LoVo (cell line): ENCODE measurements at regions not wholly inside any gene's neighbourhood (a gene's known extent, or its start where the extent isn't known, plus 50 kb on each side); places are given as distances from the start of the nearest gene placed in this dataset.

ENCODE experiments used
- DNase-seq: peaks from one replicate; pipeline ENCODE4 v3.0.0-alpha.2; 2016; ENCODE audit warnings: low spot score

GRCh38 chrX:98371994-98372393, 1488.3 kb downstream of the RPA4 start:
- no peak for DNase-seq

DNA sequence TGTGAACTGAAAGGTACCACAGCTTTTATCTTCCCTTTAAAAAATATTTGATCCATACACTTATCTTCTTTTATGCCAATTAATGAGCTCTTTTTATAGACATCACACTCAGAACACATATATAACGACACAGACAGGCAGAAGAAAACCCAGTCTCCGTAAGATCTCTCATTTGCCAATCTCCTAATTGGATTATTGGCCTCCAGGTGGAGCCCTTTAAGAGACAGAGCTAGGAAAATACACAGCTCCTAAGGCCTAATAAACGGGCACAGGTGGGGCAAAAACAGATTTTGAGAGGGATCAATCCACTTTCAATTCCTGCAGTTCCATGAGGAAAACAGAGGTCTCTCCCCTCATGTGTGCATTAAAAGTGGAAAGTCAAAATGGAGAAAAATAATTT, 1495.4 kb downstream of the RPA4 start:
- DNase-seq: no peak

DNA sequence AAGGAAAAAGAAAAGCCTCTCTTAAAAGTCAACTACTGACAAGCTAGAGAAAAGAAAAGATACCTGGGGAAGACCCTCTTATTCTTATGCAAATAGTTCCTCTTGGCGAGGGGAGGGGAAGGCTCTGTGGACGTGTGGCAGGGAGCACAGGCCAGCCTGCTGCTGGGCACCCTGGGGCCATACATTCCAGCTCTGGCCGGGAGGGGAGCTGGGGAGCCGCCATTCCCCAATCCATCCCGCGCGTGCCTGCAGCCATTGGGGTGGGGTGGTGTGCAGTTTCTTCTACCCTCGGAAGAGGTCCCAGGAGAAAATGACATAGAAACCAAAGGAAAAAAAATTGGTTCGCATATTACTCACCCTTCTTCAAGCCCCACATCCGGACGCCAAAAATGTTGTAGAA, 1496.4 kb downstream of the RPA4 start:
- DNase-seq: no peak

- DNase-seq: no peak
These were observed 1496.8 kb downstream of the RPA4 start for GRCh38 chrX:98380556-98380955.

GRCh38 chrX:98398542-98398941, 1514.8 kb downstream of the RPA4 start:
- no peak for DNase-seq

DNA sequence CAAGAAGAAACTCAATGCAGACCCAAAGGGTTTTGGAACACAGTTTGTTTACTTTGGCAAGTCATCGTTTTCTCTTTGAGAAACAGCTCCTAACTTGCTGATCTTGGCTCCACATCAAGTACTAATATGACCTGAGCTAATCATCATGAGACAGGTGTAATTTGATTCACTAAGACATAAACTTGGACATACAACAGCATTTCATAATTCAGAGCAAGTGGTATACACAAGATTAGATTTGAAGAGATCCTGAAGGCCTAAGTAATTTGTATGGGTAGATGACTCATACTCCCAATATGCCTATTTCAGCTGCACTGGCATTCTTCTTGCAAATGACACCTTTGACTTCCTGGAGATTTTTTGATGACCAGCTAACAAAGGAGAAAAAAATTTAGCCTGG, 1521.7 kb downstream of the RPA4 start:
- no peak for DNase-seq

GRCh38 chrX:98407584-98407983, 1523.9 kb downstream of the RPA4 start:
- no peak for DNase-seq

DNA sequence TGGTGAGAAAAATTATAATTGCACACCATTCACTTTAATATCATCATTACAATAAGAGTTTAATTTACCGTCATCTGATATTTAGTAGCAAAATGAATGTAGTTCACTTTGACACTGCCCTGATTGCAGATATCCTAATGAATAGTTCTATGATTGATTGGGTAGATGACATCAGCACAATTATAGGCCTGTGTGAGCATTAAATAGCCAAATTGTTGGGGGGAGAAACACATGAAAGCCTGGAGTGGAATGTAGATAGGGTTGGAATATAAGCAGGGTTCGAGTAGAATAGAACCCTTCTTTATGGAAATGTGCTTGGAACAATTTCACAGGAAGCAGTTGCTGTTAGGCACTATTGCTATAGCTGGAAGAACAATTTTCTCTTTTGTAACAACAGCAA, 1526.2 kb downstream of the RPA4 start:
- DNase-seq: no peak

DNA sequence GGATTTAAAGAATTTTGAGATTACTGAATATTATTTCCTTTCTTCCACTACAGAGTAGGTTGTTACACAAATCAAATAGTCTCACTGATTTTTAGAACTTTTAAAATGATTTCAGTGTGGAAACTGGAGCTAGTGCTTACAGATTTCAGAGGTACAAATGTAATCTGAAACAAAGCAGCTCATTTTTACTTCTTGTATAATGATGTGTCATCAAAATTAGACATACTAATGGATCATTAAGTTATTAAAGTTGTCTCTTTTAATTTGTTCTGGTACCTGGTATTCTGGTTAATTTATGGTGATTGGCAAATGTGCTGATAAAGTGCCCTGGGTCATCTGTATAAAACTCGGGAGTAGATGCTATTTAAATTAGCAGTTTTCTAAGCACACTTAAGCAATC, 1528.3 kb downstream of the RPA4 start:
- no peak for DNase-seq

GRCh38 chrX:98422536-98422935, 1538.8 kb downstream of the RPA4 start:
- no peak for DNase-seq

DNA sequence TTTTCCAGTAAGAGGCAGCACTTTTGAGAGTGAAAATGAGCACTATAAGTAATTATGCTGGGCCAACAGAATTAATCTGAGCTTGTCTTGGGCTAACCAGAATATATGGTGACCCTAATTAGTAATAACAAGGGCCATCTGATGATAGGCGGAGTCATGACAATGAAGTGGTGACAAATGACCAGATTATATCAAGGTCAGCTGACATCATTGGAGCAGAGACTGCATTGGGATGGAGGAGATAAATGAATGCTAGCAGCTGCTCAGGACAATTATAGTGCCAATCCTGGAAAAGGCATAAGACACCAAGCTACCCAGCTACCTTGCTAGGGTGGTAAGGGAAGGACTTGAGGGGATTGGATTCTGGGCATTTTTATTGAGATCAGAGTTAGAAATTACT, 1548.7 kb downstream of the RPA4 start:
- no peak for DNase-seq

DNA sequence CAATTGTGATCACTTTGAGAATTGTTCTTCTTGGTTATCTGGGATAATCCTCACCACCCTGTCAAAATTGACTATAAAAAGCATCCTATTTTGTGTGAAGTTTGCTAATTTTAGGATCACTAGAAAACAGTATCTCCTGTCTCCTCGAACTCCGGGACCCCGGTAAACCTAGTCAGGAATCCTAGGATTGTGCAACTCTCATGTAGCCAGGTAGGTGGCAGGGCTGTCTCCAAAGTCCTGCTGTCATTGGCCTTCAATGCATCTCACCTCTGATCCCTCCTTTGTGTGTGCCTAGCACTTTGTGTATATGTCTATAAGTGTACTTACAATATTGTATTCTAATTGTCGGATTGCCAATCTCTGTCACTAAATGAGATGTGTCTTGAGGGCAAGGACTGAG, 1564.8 kb downstream of the RPA4 start:
- no peak for DNase-seq

DNA sequence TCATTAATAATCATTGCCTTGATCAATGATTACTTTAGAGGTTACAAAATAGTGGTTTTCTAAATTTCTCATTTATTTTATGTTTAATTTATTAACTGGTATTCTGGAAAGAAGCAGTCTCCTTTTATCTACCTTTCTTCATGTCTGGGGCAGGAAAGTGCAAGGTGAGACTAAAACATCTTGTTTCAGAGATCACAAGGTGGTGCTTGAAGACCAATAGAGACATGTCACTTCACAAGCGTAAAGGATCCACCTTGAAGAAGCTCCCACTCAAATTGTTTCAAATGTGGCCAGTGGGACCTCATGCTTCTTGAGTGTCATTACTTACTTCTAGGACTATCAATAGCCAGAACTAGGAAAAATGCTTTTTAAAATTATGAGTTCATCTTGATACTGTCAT, 1568.7 kb downstream of the RPA4 start:
- DNase-seq: no peak

DNA sequence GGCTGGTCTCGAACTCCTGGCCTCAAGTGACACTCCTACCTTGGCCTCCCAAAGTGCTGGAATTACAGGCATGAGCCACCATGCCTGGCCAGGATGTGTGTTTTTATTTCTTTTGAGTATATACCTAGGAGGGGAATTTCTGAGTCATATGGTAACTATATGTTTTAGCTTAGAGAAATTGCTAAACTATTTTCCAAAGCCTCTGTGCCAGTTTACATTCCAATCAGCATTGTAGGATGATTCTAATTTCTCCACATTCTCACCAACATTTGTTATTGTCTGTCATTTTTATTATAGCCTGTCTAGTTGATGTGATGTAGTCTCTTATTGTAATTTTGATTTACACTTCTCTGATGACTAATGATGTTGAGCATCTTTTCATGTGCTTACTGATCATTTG, 1576.0 kb downstream of the RPA4 start:
- DNase-seq: no peak

GRCh38 chrX:98480606-98481005, 1596.9 kb downstream of the RPA4 start:
- no peak for DNase-seq

- DNase-seq: no peak
These were observed 1597.9 kb downstream of the RPA4 start for GRCh38 chrX:98481636-98482035.

DNA sequence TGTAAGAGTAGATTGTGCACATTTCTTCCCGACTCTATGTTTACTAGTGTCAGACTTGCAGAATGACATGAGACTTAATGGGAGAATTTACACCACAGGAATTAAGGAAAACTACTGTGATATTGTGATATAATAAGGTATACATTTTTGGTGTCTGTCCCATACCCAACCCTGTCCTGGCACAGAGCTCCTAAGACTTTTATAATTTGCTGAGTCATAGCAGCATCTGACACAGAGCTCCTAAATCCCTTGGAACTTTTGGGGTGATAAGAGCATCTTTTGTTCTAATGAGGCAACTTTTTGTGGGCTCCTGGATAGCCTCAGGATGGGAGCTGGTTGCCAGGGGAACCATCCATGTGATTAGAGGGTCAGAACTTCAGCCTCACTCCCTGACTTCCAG, 1607.0 kb downstream of the RPA4 start:
- DNase-seq: no peak

- DNase-seq: no peak
These were observed 1617.7 kb downstream of the RPA4 start for GRCh38 chrX:98501426-98501825.

DNA sequence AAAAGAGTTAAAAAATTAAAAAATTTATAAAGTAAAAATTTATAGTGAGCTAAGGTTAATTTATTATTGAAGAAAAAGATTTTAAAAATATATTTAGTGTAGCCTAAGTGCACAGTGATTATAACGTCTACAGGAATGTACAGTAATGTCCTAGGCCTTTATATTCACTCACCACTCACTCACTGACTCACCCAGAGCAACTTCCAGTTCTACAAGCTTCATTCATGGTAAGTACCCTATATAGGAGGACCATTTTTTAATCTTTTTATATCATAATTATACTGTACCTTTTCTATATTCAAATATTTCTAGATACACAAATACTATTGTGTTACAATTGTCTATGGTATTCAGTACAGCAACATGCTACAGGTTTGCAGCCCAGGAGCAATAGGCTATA, 1623.2 kb downstream of the RPA4 start:
- DNase-seq: no peak

DNA sequence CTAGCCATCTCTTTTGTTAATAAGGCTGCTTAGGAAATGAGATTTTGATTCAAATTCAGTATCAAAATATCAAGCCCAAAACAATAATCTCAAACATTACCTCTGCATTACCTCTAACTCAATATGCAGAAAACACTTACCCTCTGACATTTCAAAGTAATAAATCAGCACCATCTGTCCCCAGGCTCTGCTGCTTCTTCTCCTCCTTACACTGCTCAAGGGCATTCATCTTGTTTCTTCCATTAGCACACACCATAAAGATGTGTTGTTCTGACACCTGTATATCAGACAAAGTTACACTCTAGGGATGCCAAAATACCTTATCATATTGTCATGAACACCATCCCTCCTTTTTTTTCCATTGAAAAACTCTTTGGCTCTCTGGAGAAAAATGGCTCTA, 1630.3 kb downstream of the RPA4 start:
- DNase-seq: no peak

DNA sequence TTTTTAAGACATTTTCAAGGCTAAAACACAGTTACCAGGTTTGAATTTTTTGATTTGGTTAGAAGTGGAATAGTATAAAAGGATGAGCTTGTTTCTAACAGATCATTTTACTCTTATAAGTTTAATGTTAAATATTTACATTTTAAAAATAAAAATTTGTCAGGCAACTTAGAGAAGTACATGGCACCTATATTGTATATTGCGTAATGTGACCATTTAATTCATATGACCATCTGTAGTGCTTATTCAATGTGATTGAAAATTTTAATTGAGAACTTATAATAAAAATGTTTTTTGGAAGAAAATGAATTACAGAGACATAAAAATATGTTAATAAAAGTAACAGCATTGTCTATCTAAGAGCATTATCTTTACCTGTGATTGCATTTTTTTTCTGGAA, 1632.4 kb downstream of the RPA4 start:
- no peak for DNase-seq

DNA sequence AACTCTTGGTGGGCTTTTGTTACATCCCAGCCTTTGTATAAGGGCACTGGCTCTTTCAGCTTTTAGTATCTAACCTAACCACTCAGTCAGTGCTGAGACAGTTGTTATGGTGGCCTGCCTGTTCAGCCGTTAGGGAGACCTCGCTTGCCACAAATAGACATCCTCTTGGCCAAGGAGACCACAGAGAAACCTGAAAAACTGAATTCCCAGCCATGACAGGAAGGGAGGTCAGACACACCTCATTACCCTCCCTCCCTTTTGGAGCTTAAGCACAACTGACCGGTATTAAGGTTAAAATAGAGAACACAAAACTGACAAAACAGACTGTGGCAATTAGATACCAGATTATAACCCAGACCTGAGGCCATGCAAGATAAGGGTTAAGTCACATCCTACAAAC, 1639.3 kb downstream of the RPA4 start:
- no peak for DNase-seq

GRCh38 chrX:98523521-98523920, 1639.8 kb downstream of the RPA4 start:
- no peak for DNase-seq

DNA sequence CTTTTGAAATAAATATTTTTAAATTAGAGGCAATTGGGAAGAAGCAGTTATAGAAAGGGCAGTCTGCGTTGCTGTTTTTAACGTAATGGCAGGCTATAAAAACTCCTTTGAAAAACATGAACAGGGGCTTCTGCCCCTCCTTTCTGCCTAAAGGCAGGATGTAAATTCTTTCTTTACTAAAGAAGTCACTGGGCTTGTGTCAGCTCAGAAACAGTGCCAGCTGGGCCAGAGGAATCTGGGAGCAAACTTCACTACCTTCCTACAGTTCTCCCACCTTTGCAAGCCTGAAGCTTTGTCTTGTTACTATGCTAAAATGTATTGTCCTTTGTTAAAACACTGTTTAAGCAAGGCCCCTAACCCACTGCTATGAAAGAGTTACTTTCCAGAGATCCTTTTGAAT, 1664.8 kb downstream of the RPA4 start:
- DNase-seq: no peak

GRCh38 chrX:98568795-98569194, 1685.1 kb downstream of the RPA4 start:
- DNase-seq: no peak
